ENCODE measurements at regions not wholly inside any gene's neighbourhood (a gene's known extent, or its start where the extent isn't known, plus 50 kb on each side); places are given as distances from the start of the nearest gene placed in this dataset.
"Not testable (repeated sequence)": the region's sequence is repeated elsewhere in the genome, so short reads cannot be mapped to it uniquely, and the experiment has no call there.

GRCh38 chr9:115348936-115349335 lies 231.0 kb upstream of the TNC start:
- TF ChIP-seq RCOR1 (IDR thresholded peaks at IDR 0.05; ENCODE audit: low read depth, low read length); RFX5 (IDR thresholded peaks at IDR 0.05); CTCF (IDR thresholded peaks at IDR 0.05); JUN (IDR thresholded peaks at IDR 0.05); RAD21 (conservative IDR thresholded peaks at IDR 0.05 in 1 of 2, IDR thresholded peaks at IDR 0.05 in 1 of 2); POLR2A (IDR thresholded peaks at IDR 0.05; ENCODE audit: low read length); HMGXB4 (CRISPR knock-in tag; IDR thresholded peaks at IDR 0.05; ENCODE audit: borderline replicate concordance); CBX8 (IDR thresholded peaks at IDR 0.05); MAFK (IDR thresholded peaks at IDR 0.05; ENCODE audit: partially characterized antibody); HDAC2 (IDR thresholded peaks at IDR 0.05); HOXA7 (CRISPR knock-in tag; IDR thresholded peaks at IDR 0.05); SMC3 (IDR thresholded peaks at IDR 0.05): not testable (repeated sequence)
